Hepatocyte (in vitro differentiated cells): ENCODE measurements at regions not wholly inside any gene's neighbourhood (a gene's known extent, or its start where the extent isn't known, plus 50 kb on each side); places are given as distances from the start of the nearest gene placed in this dataset.

ENCODE experiments used
- EZH2 ChIP-seq: fragments of 200-600 bp; sonication (generic); IDR thresholded peaks from 2 replicates; pipeline ENCODE4 v1.6.1; 2016; ENCODE audit warnings: antibody characterized with exemption, mild to moderate bottlenecking, borderline replicate concordance
- EZH2phosphoT487 ChIP-seq: fragments of 200-600 bp; sonication (generic); IDR thresholded peaks from one replicate; pipeline ENCODE4 v1.6.1; 2018; ENCODE audit warnings: antibody characterized with exemption, mild to moderate bottlenecking, low read depth, moderate library complexity; ENCODE audit not compliant: unreplicated experiment, severe bottlenecking
- TF ChIP-seq, protein P1 (sequence below): fragments of 200-600 bp; sonication (generic); IDR thresholded peaks from 2 replicates; pipeline ENCODE4 v1.5.1; 2016; ENCODE audit warnings: antibody characterized with exemption, mild to moderate bottlenecking; ENCODE audit not compliant: poor library complexity

DNA sequence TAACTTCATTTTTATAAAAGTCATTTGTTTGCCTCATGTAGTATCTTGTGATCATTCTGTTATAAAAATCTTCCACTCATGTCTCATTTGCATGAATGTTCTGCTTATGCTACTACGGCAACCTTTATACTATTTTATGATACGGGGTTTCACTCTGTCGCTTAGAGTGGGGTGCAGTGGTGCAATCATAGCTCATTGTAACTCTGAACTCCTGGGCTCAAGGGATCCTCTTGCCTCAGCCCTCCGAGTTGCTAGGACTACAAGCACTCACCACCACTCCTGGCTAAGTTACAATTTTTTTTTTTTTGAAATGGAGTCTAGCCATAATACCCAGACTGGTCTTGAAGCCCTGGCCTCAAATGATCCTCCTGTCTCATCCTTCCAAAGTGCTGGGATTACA lies 154.4 kb upstream of the PREP start:
- TF ChIP-seq, protein P1, sequence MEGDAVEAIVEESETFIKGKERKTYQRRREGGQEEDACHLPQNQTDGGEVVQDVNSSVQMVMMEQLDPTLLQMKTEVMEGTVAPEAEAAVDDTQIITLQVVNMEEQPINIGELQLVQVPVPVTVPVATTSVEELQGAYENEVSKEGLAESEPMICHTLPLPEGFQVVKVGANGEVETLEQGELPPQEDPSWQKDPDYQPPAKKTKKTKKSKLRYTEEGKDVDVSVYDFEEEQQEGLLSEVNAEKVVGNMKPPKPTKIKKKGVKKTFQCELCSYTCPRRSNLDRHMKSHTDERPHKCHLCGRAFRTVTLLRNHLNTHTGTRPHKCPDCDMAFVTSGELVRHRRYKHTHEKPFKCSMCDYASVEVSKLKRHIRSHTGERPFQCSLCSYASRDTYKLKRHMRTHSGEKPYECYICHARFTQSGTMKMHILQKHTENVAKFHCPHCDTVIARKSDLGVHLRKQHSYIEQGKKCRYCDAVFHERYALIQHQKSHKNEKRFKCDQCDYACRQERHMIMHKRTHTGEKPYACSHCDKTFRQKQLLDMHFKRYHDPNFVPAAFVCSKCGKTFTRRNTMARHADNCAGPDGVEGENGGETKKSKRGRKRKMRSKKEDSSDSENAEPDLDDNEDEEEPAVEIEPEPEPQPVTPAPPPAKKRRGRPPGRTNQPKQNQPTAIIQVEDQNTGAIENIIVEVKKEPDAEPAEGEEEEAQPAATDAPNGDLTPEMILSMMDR, result no peak
- TF ChIP-seq EZH2 (no peak), EZH2phosphoT487 (no peak)
